ENCODE measurements at regions not wholly inside any gene's neighbourhood (a gene's known extent, or its start where the extent isn't known, plus 50 kb on each side); places are given as distances from the start of the nearest gene placed in this dataset.
"Not testable (repeated sequence)": the region's sequence is repeated elsewhere in the genome, so short reads cannot be mapped to it uniquely, and the experiment has no call there.

DNA sequence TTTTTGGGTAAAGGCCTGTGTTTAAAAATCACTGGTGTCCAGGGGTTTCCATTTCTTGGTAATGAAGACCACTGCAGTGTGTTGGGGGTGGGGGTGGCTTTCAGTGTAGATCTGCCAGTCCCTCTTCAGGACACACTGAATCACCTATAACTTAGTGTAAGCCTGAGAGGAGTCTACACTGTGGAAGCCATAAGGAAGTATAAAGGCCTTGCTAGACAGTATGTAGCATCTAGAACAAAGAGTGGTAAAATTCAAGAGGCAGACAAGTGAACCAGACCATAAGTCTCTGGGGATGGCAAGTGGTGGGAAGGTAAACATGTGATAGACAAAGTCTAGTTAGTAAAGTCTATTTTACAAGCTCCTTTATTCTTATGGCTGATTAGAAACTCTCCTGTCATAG, 191.8 kb downstream of the CCNG2 start:
- H3K9ac ChIP-seq (ENCODE audit: low read depth, low read length) = no peak overlapping the region
- H3K4me2 ChIP-seq (ENCODE audit: low read length) = no peak overlapping the region
- H3K36me3 ChIP-seq (ENCODE audit: insufficient read depth, low read length) = no peaks in the 10 kb centered on the region
- no peaks in the 10 kb centered on the region for H3K4me1 ChIP-seq (ENCODE audit: control insufficient read depth, insufficient read depth, low read length)
- H3K27me3 ChIP-seq (ENCODE audit: control insufficient read depth, insufficient read depth, low read length) = peaks cover 10% of the 10 kb centered on the region
- no peak overlapping the region for H3K4me3 ChIP-seq (ENCODE audit: low read length)
- no peaks in the 10 kb centered on the region for H3K9me3 ChIP-seq (replicated peaks; ENCODE audit: low read length)

DNA sequence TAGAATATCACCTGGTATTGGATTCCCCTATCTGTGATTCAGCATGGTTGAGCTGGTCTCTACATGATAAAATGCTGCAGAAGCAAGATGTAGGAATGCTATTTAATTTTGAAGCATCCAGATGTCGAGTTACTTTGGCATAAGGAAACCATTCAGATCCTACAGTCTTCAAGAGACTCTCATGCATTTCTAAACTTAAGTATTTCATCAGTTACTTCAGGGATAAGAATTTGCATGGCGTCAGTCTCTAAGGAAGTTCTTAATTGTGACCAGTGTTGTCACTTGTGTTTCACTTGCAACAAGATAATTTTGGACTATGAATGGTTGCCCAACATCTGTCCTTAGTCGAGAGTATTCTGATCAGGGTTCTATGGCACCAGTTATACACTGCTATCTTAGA, 192.4 kb downstream of the CCNG2 start:
- Histone ChIP-seq H3K4me2 (ENCODE audit: low read length) (no peak overlapping the region), H3K4me1 (ENCODE audit: control insufficient read depth, insufficient read depth, low read length) (no peaks in the 10 kb centered on the region), H3K9ac (ENCODE audit: low read depth, low read length) (no peak overlapping the region), H3K9me3 (replicated peaks; ENCODE audit: low read length) (no peaks in the 10 kb centered on the region), H3K36me3 (ENCODE audit: insufficient read depth, low read length) (no peaks in the 10 kb centered on the region), H3K4me3 (ENCODE audit: low read length) (no peak overlapping the region), H3K27me3 (ENCODE audit: control insufficient read depth, insufficient read depth, low read length) (peaks cover 10% of the 10 kb centered on the region)

DNA sequence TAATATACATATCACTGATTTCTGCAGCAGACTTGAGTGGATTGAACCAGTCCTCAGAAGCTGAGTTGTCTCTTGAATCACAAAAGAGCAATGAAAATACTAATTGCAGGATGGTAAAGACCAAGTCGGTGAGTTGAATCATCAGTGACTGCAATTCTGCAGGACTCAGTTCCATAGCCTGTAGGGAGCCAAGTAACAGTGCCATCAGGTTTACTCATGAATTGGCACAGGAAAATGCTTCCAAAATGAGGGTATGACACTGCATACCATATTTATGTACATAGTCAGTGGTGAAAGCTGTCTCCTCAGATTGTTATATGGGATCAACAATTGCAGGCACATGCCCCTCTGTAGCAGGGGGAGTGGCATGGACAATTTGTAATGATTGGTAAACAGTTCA, 192.8 kb downstream of the CCNG2 start:
- peaks cover 8% of the 10 kb centered on the region for H3K27me3 ChIP-seq (ENCODE audit: control insufficient read depth, insufficient read depth, low read length)
- H3K36me3 ChIP-seq (ENCODE audit: insufficient read depth, low read length) = no peaks in the 10 kb centered on the region
- no peak overlapping the region for H3K4me2 ChIP-seq (ENCODE audit: low read length)
- no peak overlapping the region for H3K9ac ChIP-seq (ENCODE audit: low read depth, low read length)
- no peak overlapping the region for H3K4me3 ChIP-seq (ENCODE audit: low read length)
- H3K9me3 ChIP-seq (replicated peaks; ENCODE audit: low read length) = no peaks in the 10 kb centered on the region
- no peaks in the 10 kb centered on the region for H3K4me1 ChIP-seq (ENCODE audit: control insufficient read depth, insufficient read depth, low read length)

DNA sequence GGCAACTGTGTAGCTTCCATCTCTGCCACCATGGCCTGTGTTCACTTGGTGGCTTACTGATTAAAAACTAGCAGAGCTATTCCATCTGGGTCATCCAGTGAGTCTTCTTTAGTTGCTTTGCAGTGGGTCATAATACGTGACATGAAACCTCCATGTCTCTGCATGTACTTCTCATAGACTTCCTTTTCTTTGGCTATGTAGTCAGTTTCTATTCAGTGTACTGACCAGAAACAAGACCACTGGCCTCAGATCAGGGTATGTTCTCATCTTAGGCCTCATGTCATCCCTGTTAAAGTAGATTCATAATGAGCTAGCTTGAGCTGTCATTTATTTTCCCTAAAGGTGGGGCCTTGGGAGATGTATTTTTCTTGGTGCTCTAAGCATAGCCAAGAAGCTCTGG, 195.2 kb downstream of the CCNG2 start:
- no peaks in the 10 kb centered on the region for H3K36me3 ChIP-seq (ENCODE audit: insufficient read depth, low read length)
- H3K4me3 ChIP-seq (ENCODE audit: low read length) = no peak overlapping the region
- no peaks in the 10 kb centered on the region for H3K4me1 ChIP-seq (ENCODE audit: control insufficient read depth, insufficient read depth, low read length)
- H3K27me3 ChIP-seq (ENCODE audit: control insufficient read depth, insufficient read depth, low read length) = peaks cover 3% of the 10 kb centered on the region
- H3K4me2 ChIP-seq (ENCODE audit: low read length) = no peak overlapping the region
- no peaks in the 10 kb centered on the region for H3K9me3 ChIP-seq (replicated peaks; ENCODE audit: low read length)
- no peak overlapping the region for H3K9ac ChIP-seq (ENCODE audit: low read depth, low read length)

DNA sequence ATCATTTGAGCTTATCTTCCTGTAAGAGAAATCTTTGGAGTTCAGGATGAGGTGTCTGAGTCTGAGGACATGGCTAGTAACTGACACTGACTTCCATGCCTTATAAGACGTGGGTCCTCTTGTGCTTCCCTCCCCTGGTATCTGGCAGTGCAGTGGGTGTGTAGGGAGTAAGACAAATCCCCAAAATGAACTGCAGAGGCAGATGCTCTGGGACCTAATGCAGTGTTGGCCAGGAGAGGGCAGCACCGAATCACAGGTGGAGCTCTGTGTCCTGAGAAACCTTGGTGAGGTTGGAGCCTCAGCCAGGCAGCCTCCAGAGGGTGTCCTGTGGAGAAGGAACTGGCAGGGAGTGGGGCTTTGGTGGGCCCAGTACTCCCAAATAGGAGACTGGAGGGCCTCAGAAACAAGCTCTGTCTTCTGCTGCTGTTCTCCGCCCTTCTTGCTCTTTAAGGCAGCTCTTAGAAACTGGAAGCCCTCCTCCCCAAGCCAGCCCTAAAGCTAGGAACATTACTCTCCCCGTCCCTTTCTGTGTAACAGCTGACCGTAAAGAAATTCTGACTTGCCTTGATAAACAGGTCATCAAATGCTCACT, 196.8 kb downstream of the CCNG2 start:
- H3K4me3 ChIP-seq (ENCODE audit: low read length); H3K27me3 ChIP-seq (ENCODE audit: control insufficient read depth, insufficient read depth, low read length); H3K4me1 ChIP-seq (ENCODE audit: control insufficient read depth, insufficient read depth, low read length); H3K36me3 ChIP-seq (ENCODE audit: insufficient read depth, low read length); H3K9ac ChIP-seq (ENCODE audit: low read depth, low read length); H3K4me2 ChIP-seq (ENCODE audit: low read length); H3K9me3 ChIP-seq (replicated peaks; ENCODE audit: low read length): not testable (repeated sequence)

DNA sequence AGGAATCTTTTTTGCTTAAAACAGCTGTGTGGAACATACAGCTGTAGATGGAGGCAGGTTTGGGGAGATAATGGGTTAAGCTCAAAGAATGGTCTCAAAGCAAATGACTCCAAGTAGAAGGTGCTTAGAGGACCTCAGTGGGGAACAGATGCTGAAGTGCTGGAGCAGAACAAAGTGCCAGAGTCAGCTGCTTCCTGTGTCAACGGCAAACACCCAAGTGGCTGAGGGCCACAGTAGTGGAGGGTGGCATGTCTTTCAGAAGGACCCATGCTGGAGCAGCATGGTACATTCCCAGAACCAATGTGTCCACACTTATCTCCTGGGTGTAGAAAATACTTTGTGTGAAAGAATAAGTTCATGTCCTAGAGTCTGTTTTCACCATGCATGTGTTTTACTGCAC, 197.5 kb downstream of the CCNG2 start:
- H3K4me3 ChIP-seq (ENCODE audit: low read length) = no peak overlapping the region
- no peaks in the 10 kb centered on the region for H3K4me1 ChIP-seq (ENCODE audit: control insufficient read depth, insufficient read depth, low read length)
- H3K9ac ChIP-seq (ENCODE audit: low read depth, low read length) = no peak overlapping the region
- no peaks in the 10 kb centered on the region for H3K9me3 ChIP-seq (replicated peaks; ENCODE audit: low read length)
- no peaks in the 10 kb centered on the region for H3K36me3 ChIP-seq (ENCODE audit: insufficient read depth, low read length)
- peaks cover 10% of the 10 kb centered on the region for H3K27me3 ChIP-seq (ENCODE audit: control insufficient read depth, insufficient read depth, low read length)
- no peak overlapping the region for H3K4me2 ChIP-seq (ENCODE audit: low read length)

DNA sequence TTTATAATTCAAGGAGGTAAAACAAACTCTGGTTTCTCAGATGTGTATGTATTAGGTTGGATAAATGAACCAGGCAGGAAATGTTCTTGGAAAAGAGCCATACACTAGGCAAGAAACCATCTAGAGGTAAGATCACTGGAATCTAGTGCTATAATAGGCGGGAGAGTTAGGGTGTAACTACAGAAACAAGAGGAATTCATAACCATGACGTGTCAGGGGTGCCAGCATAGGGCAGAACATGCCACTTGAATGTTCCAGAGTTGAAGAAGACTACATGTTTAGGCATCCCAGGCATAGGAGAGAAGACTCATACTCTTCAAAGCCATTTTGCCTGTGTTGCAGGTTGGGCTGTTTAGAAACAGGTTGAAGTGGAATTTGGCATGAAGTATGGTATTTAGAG, 198.7 kb downstream of the CCNG2 start:
- Histone ChIP-seq H3K9ac (ENCODE audit: low read depth, low read length) (no peak overlapping the region), H3K27me3 (ENCODE audit: control insufficient read depth, insufficient read depth, low read length) (peaks cover 21% of the 10 kb centered on the region), H3K36me3 (ENCODE audit: insufficient read depth, low read length) (no peaks in the 10 kb centered on the region), H3K4me3 (ENCODE audit: low read length) (no peak overlapping the region), H3K4me1 (ENCODE audit: control insufficient read depth, insufficient read depth, low read length) (no peaks in the 10 kb centered on the region), H3K4me2 (ENCODE audit: low read length) (no peak overlapping the region), H3K9me3 (replicated peaks; ENCODE audit: low read length) (no peaks in the 10 kb centered on the region)

DNA sequence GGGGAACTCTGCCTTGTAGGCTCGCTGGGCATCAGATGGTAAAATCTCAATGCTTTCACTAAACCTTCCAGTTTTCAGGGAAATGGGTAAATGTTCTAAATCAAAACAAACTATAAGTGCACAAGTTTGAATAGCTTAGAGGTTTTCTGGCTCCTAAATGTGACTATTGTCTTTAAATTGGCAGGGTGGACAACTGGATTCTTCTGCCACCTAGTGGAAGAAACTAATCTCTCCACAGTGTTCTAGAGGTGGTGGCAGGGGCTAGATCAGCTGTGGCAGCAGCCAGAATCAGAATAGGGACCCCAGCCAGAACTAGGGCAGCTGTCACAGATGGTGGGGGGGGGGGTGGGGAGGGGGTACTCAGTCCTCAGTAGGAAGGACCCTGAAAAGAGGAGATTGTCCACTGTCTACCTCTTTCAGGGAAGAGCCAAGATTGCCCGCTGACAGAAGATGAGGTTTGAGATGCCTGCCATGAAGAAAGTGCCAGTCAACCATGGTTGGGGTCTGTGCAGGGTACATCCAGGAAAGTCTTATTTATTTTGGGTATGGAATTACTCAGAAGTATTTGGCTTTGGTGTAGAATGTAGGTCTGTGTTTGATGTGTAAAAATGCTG, 201.4 kb downstream of the CCNG2 start:
- no peak overlapping the region for H3K4me2 ChIP-seq (ENCODE audit: low read length)
- no peak overlapping the region for H3K4me3 ChIP-seq (ENCODE audit: low read length)
- H3K9ac ChIP-seq (ENCODE audit: low read depth, low read length) = no peak overlapping the region
- H3K36me3 ChIP-seq (ENCODE audit: insufficient read depth, low read length) = no peaks in the 10 kb centered on the region
- no peaks in the 10 kb centered on the region for H3K4me1 ChIP-seq (ENCODE audit: control insufficient read depth, insufficient read depth, low read length)
- peaks cover 40% of the 10 kb centered on the region for H3K27me3 ChIP-seq (ENCODE audit: control insufficient read depth, insufficient read depth, low read length)
- H3K9me3 ChIP-seq (replicated peaks; ENCODE audit: low read length) = no peaks in the 10 kb centered on the region

DNA sequence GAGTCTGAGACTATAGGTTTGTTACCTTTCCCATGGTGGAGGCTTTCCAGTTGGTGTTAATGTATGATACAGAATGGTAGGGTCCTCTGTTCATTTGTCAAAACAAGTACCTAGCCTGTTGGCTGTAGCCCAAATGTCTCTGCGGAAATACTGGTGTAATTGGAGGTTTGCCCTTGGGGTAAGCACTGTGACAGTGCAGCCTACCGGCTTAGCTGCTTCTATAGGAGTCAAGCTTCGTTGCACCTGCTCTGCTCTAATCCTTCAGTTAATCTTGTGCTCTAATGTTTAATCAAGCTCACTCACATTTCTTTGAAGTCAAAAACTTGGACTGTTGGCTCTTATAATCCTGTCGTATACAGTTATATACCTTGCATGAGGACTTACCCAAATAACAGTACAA, 203.4 kb downstream of the CCNG2 start:
- Histone ChIP-seq H3K36me3 (ENCODE audit: insufficient read depth, low read length) (no peaks in the 10 kb centered on the region), H3K27me3 (ENCODE audit: control insufficient read depth, insufficient read depth, low read length) (peaks cover 42% of the 10 kb centered on the region), H3K9ac (ENCODE audit: low read depth, low read length) (no peak overlapping the region), H3K4me2 (ENCODE audit: low read length) (no peak overlapping the region), H3K4me1 (ENCODE audit: control insufficient read depth, insufficient read depth, low read length) (no peaks in the 10 kb centered on the region), H3K4me3 (ENCODE audit: low read length) (no peak overlapping the region), H3K9me3 (replicated peaks; ENCODE audit: low read length) (no peaks in the 10 kb centered on the region)

DNA sequence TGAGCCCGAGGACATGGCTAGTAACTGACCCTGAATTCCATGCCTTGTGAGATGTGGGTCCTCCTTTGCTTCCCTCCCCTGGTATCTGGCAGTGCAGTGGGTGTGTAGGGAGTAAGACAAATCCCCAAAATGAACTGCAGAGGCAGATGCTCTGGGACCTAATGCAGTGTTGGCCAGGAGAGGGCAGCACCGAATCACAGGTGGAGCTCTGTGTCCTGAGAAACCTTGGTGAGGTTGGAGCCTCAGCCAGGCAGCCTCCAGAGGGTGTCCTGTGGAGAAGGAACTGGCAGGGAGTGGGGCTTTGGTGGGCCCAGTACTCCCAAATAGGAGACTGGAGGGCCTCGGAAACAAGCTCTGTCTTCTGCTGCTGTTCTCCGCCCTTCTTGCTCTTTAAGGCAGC, 209.9 kb downstream of the CCNG2 start:
- H3K36me3 ChIP-seq (ENCODE audit: insufficient read depth, low read length); H3K4me3 ChIP-seq (ENCODE audit: low read length); H3K9me3 ChIP-seq (replicated peaks; ENCODE audit: low read length); H3K9ac ChIP-seq (ENCODE audit: low read depth, low read length); H3K4me1 ChIP-seq (ENCODE audit: control insufficient read depth, insufficient read depth, low read length); H3K4me2 ChIP-seq (ENCODE audit: low read length): not testable (repeated sequence)
- peaks cover 51% of the 10 kb centered on the region for H3K27me3 ChIP-seq (ENCODE audit: control insufficient read depth, insufficient read depth, low read length)

DNA sequence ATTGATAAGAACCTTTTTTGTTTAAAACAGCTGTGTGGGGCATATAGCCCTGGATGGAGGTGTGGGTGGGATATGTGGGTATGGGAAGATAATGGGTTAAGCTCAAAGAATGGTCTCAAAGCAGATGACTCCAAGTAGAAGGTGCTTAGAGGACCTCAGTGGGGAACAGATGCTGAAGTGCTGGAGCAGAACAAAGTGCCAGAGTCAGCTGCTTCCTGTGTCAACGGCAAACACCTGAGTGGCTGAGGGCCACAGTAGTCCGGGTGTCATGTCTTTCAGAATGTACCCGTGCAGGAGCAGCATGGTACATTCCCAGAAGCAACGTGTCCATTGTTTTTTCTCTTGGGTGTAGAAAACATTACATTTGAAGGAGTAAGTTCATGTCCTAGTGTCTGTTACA, 210.6 kb downstream of the CCNG2 start:
- Histone ChIP-seq H3K4me1 (ENCODE audit: control insufficient read depth, insufficient read depth, low read length) (no peaks in the 10 kb centered on the region), H3K27me3 (ENCODE audit: control insufficient read depth, insufficient read depth, low read length) (peaks cover 46% of the 10 kb centered on the region), H3K36me3 (ENCODE audit: insufficient read depth, low read length) (no peaks in the 10 kb centered on the region), H3K9me3 (replicated peaks; ENCODE audit: low read length) (no peaks in the 10 kb centered on the region), H3K4me3 (ENCODE audit: low read length) (no peak overlapping the region), H3K4me2 (ENCODE audit: low read length) (no peak overlapping the region), H3K9ac (ENCODE audit: low read depth, low read length) (no peak overlapping the region)

DNA sequence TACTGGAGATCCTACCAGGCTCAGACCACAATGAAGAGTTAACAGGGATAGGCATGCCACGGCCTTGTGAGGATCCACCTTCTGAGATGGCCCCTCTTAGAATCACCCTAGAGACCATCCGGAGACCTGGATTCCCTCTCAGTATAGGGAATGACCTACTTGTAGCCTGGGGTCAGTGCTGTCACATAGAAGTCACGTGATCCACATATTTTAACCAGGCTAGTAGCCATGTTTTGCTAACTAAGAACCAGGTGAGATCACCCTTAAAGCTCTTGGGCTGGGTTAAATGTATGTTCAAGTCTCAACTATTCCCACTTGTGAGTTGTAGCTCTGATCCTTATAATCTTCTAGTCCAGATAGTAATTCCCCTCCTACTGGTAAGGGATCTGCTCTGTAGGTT, 215.4 kb downstream of the CCNG2 start:
- H3K27me3 ChIP-seq (ENCODE audit: control insufficient read depth, insufficient read depth, low read length) = peaks cover 63% of the 10 kb centered on the region
- H3K4me3 ChIP-seq (ENCODE audit: low read length) = no peak overlapping the region

More for the DNA sequence above, 215.4 kb downstream of the CCNG2 start:
- Histone ChIP-seq H3K4me1 (ENCODE audit: control insufficient read depth, insufficient read depth, low read length) (no peaks in the 10 kb centered on the region), H3K36me3 (ENCODE audit: insufficient read depth, low read length) (no peaks in the 10 kb centered on the region), H3K4me2 (ENCODE audit: low read length) (no peak overlapping the region), H3K9ac (ENCODE audit: low read depth, low read length) (no peak overlapping the region), H3K9me3 (replicated peaks; ENCODE audit: low read length) (no peaks in the 10 kb centered on the region)
